Neural cell (in vitro differentiated cells): ENCODE measurements at regions not wholly inside any gene's neighbourhood (a gene's known extent, or its start where the extent isn't known, plus 50 kb on each side); places are given as distances from the start of the nearest gene placed in this dataset.

Source experiments
- H2AFZ ChIP-seq: fragments of 200-600, 300-800 bp; sonication (generic), shearing (Covaris generic); 2 replicates; pipeline ENCODE4 v1.6.0; 2014; ENCODE audit warnings: low read depth, mild to moderate bottlenecking, antibody characterized with exemption, low read length, moderate library complexity
- H3F3A ChIP-seq: fragments of 200-600 bp; shearing (Covaris generic); 2 replicates; pipeline ENCODE4 v1.6.1; 2016; ENCODE audit warnings: mild to moderate bottlenecking, moderate library complexity, mixed read lengths, antibody characterized with exemption, low read length; ENCODE audit not compliant: insufficient read depth, poor library complexity, severe bottlenecking
- H3K27ac ChIP-seq: fragments of 200-600, 300-800 bp; sonication (generic), shearing (Covaris generic); 2 replicates; pipeline ENCODE4 v1.5.1; 2014; ENCODE audit warnings: mild to moderate bottlenecking, low read length, moderate library complexity
- H3K27me3 ChIP-seq: fragments of 300-800, 200-600 bp; sonication (generic), shearing (Covaris generic); 2 replicates; pipeline ENCODE4 v1.6.0; 2014; ENCODE audit warnings: mild to moderate bottlenecking, low read depth, low read length, moderate library complexity; ENCODE audit not compliant: insufficient read depth
- H3K36me3 ChIP-seq: fragments of 300-800, 200-600 bp; sonication (generic), shearing (Covaris generic); 2 replicates; pipeline ENCODE4 v1.5.1; 2014; ENCODE audit warnings: mild to moderate bottlenecking, antibody characterized with exemption, low read length, moderate library complexity; ENCODE audit not compliant: insufficient read depth
- H3K4me2 ChIP-seq: fragments of 300-800, 200-600 bp; sonication (generic), shearing (Covaris generic); 2 replicates; pipeline ENCODE4 v1.6.0; 2014; ENCODE audit warnings: mild to moderate bottlenecking, low read length
- H3K4me3 ChIP-seq: fragments of 300-800, 200-600 bp; sonication (generic), shearing (Covaris generic); 2 replicates; pipeline ENCODE4 v1.5.1; 2014; ENCODE audit warnings: mild to moderate bottlenecking, low read length, moderate library complexity
- H3K79me2 ChIP-seq: fragments of 200-600 bp; shearing (Covaris generic); replicated peaks from 2 replicates; pipeline ENCODE4 v1.6.0; 2014; ENCODE audit warnings: mild to moderate bottlenecking, low read length, moderate library complexity; ENCODE audit not compliant: insufficient read depth
- H3K9ac ChIP-seq: fragments of 300-800, 200-600 bp; sonication (generic), shearing (Covaris generic); 2 replicates; pipeline ENCODE4 v1.6.1; 2016; ENCODE audit warnings: mild to moderate bottlenecking, low read length, mixed read lengths
- H3K9me2 ChIP-seq: fragments of 200-600 bp; shearing (Covaris generic); 2 replicates; pipeline ENCODE4 v1.6.1; 2016; ENCODE audit warnings: mild to moderate bottlenecking, low read length, mixed read lengths; ENCODE audit not compliant: insufficient read depth
- H3K9me3 ChIP-seq: fragments of 200-600, 300-800 bp; sonication (generic), shearing (Covaris generic); 2 replicates; pipeline ENCODE4 v1.6.1; 2016; ENCODE audit warnings: mild to moderate bottlenecking, mixed run types, low read length, moderate library complexity, mixed read lengths
- H4K20me1 ChIP-seq: fragments of 200-600 bp; shearing (Covaris generic); 2 replicates; pipeline ENCODE4 v1.6.1; 2016; ENCODE audit warnings: mild to moderate bottlenecking, mixed run types; ENCODE audit not compliant: insufficient read depth
- CTCF ChIP-seq: fragments of 450-650 bp; IDR thresholded peaks from 2 replicates; pipeline ENCODE4 v1.5.1; 2014; ENCODE audit warnings: antibody characterized with exemption, mild to moderate bottlenecking, moderate library complexity; ENCODE audit not compliant: poor library complexity, severe bottlenecking
- EP300 ChIP-seq: fragments of 450-650 bp; conservative IDR thresholded peaks from 2 replicates; pipeline ENCODE4 v1.6.1; 2014; ENCODE audit warnings: antibody characterized with exemption, mild to moderate bottlenecking, moderate library complexity; ENCODE audit not compliant: poor library complexity, severe bottlenecking
- EZH2 ChIP-seq: fragments of 200-600, 300-800 bp; shearing (Covaris generic), sonication (generic); IDR thresholded peaks from 2 replicates; pipeline ENCODE4 v1.6.1; 2014; ENCODE audit warnings: antibody characterized with exemption, low read length, borderline replicate concordance, mild to moderate bottlenecking; ENCODE audit not compliant: insufficient read depth, poor library complexity, severe bottlenecking
- MXI1 ChIP-seq: fragments of 450-650 bp; conservative IDR thresholded peaks from 2 replicates; pipeline ENCODE4 v1.6.1; 2014; ENCODE audit warnings: antibody characterized with exemption, mild to moderate bottlenecking; ENCODE audit not compliant: poor library complexity, severe bottlenecking
- POLR2AphosphoS5 ChIP-seq: IDR thresholded peaks from 2 replicates; pipeline ENCODE4 v1.6.1; 2012
- RAD21 ChIP-seq: fragments of 450-650 bp; conservative IDR thresholded peaks from 2 replicates; pipeline ENCODE4 v1.6.1; 2014; ENCODE audit warnings: antibody characterized with exemption, mild to moderate bottlenecking, moderate library complexity
- REST ChIP-seq: IDR thresholded peaks from 2 replicates; pipeline ENCODE4 v1.6.1; 2012; ENCODE audit warnings: borderline replicate concordance
- SMC3 ChIP-seq: fragments of 450-650 bp; conservative IDR thresholded peaks from 2 replicates; pipeline ENCODE4 v1.6.1; 2014; ENCODE audit warnings: antibody characterized with exemption, mild to moderate bottlenecking, moderate library complexity; ENCODE audit not compliant: poor library complexity
- TAF1 ChIP-seq: IDR thresholded peaks from 2 replicates; pipeline ENCODE4 v1.6.1; 2012; ENCODE audit warnings: low read depth

- Histone ChIP-seq H3K79me2 (no peaks in the 10 kb centered on the region), H3K9me3 (no peaks in the 10 kb centered on the region), H2AFZ (no peak overlapping the region), H4K20me1 (no peaks in the 10 kb centered on the region), H3K4me2 (no peak overlapping the region), H3K27me3 (no peaks in the 10 kb centered on the region), H3K27ac (no peak overlapping the region), H3F3A (no peaks in the 10 kb centered on the region), H3K36me3 (no peaks in the 10 kb centered on the region), H3K9ac (no peak overlapping the region), H3K9me2 (no peaks in the 10 kb centered on the region), H3K4me3 (no peak overlapping the region)
- no peak for TF ChIP-seq EZH2
- no peak for TF ChIP-seq TAF1
- TF ChIP-seq SMC3 = no peak
- TF ChIP-seq EP300 = no peak
- TF ChIP-seq POLR2AphosphoS5 = no peak
- TF ChIP-seq REST = no peak
- no peak for TF ChIP-seq RAD21
- no peak for TF ChIP-seq MXI1
- TF ChIP-seq CTCF = no peak
Measured at GRCh38 chr3:55157731-55158130, 229.9 kb upstream of the LRTM1 start.

- Histone ChIP-seq H4K20me1 (no peaks in the 10 kb centered on the region), H3K4me2 (no peak overlapping the region), H2AFZ (no peak overlapping the region), H3K9me3 (no peaks in the 10 kb centered on the region), H3F3A (no peaks in the 10 kb centered on the region), H3K36me3 (no peaks in the 10 kb centered on the region), H3K9me2 (no peaks in the 10 kb centered on the region), H3K27ac (no peak overlapping the region), H3K9ac (no peak overlapping the region), H3K27me3 (no peaks in the 10 kb centered on the region), H3K4me3 (no peak overlapping the region), H3K79me2 (no peaks in the 10 kb centered on the region)
- TF ChIP-seq EZH2 (no peak), MXI1 (no peak), REST (no peak), CTCF (no peak), POLR2AphosphoS5 (no peak), RAD21 (no peak), SMC3 (no peak)
Measured at GRCh38 chr3:55156851-55157650, 229.2 kb upstream of the LRTM1 start.
